ENCODE measurements at regions not wholly inside any gene's neighbourhood (a gene's known extent, or its start where the extent isn't known, plus 50 kb on each side); places are given as distances from the start of the nearest gene placed in this dataset.

GRCh38 chr6:115842338-115842737 is 218.4 kb downstream of the FRK start:
- H3K9me3 ChIP-seq = no peaks in the 10 kb centered on the region
- no peak overlapping the region for H3K4me2 ChIP-seq
- no peak for FAIRE-seq
- ChIA-PET POLR2A (no interaction called here), CTCF (no interaction called here)
- no peaks in the 10 kb centered on the region for H3K4me1 ChIP-seq
- H3K27ac ChIP-seq = no peak overlapping the region
- 15% methylated on average over 3 of the region's 3 CpGs for WGBS (ENCODE audit: missing lambda C conversion rate)
- no peak overlapping the region for H3K4me3 ChIP-seq
- no peak for DNase-seq (ENCODE audit: low read depth in 1 of 2, low spot score in 1 of 2)
- TF ChIP-seq MYC (IDR thresholded peaks at IDR 0.05; ENCODE audit: borderline replicate concordance, low read length) (no peak), FOXS1 (CRISPR knock-in tag; IDR thresholded peaks at IDR 0.05) (no peak), MAZ (IDR thresholded peaks at IDR 0.05; ENCODE audit: borderline replicate concordance, low read depth, low read length) (no peak), CTCF (IDR thresholded peaks at IDR 0.05) (no peak), NR3C1 (IDR thresholded peaks at IDR 0.05) (no peak), RCOR1 (IDR thresholded peaks at IDR 0.05; ENCODE audit: low read depth, low read length) (no peak), CHD4 (IDR thresholded peaks at IDR 0.05; ENCODE audit: borderline replicate concordance) (no peak), KDM1A (IDR thresholded peaks at IDR 0.05; ENCODE audit: low read depth) (no peak), HMGXB4 (CRISPR knock-in tag; IDR thresholded peaks at IDR 0.05; ENCODE audit: borderline replicate concordance) (no peak), USF2 (IDR thresholded peaks at IDR 0.05) (no peak), ELK1 (IDR thresholded peaks at IDR 0.05; ENCODE audit: low read depth, low read length) (no peak), BHLHE40 (IDR thresholded peaks at IDR 0.05; ENCODE audit: low read depth, low read length) (no peak), RNF2 (IDR thresholded peaks at IDR 0.05; ENCODE audit: borderline replicate concordance, low read depth) (no peak), JUNB (IDR thresholded peaks at IDR 0.05) (no peak), JUN (IDR thresholded peaks at IDR 0.05) (no peak), FOSB (CRISPR knock-in tag; IDR thresholded peaks at IDR 0.05) (no peak), GATA3 (IDR thresholded peaks at IDR 0.05; ENCODE audit: borderline replicate concordance) (no peak), PBX3 (IDR thresholded peaks at IDR 0.05) (no peak), CHD2 (IDR thresholded peaks at IDR 0.05; ENCODE audit: low read length, partially characterized antibody) (no peak), CEBPB (IDR thresholded peaks at IDR 0.05) (no peak)
- ATAC-seq = no peak

GRCh38 chr6:115839583-115840181 is 221.0 kb downstream of the FRK start:
- ChIA-PET POLR2A (no interaction called here), CTCF (interaction anchor here (1.0 to 2.4 kb wide), 3 partner anchors 9 to 52 kb away, joined by 3 to 15 read pairs (median 4); no protein-coding TSS in a partner anchor)
- Histone ChIP-seq H3K4me1 (no peaks in the 10 kb centered on the region), H3K4me2 (no peak overlapping the region), H3K27ac (no peak overlapping the region), H3K9me3 (no peaks in the 10 kb centered on the region), H3K4me3 (no peak overlapping the region)
- DNase-seq (ENCODE audit: low read depth in 1 of 2, low spot score in 1 of 2) = no peak
- WGBS (ENCODE audit: missing lambda C conversion rate) = 72% methylated on average over 7 of the region's 7 CpGs
- FAIRE-seq = no peak
- ATAC-seq = no peak
- TF ChIP-seq REST (IDR thresholded peaks at IDR 0.05) = no peak
- TF ChIP-seq CHD2 (IDR thresholded peaks at IDR 0.05; ENCODE audit: low read length, partially characterized antibody) = no peak
- TF ChIP-seq ESRRA (IDR thresholded peaks at IDR 0.05; ENCODE audit: borderline replicate concordance, low read length) = no peak
- TF ChIP-seq MYC (IDR thresholded peaks at IDR 0.05; ENCODE audit: borderline replicate concordance, low read length) = no peak
- TF ChIP-seq FOSB (CRISPR knock-in tag; IDR thresholded peaks at IDR 0.05) = no peak
- TF ChIP-seq NPAS2 (CRISPR knock-in tag; IDR thresholded peaks at IDR 0.05; ENCODE audit: borderline replicate concordance) = no peak
- TF ChIP-seq PBX3 (IDR thresholded peaks at IDR 0.05) = no peak
- no peak for TF ChIP-seq RAD21 (conservative IDR thresholded peaks at IDR 0.05 in 1 of 2, IDR thresholded peaks at IDR 0.05 in 1 of 2)
- TF ChIP-seq JUNB (IDR thresholded peaks at IDR 0.05) = no peak
